T-helper 1 cell treated with Interleukin-12 subunit alpha and Interleukin-12 subunit beta and Interleukin-4 antibody, amounts not matched to agents 30 μg/mL and 1 μg/mL, for 36 hours (primary cell): ENCODE measurements at regions not wholly inside any gene's neighbourhood (a gene's known extent, or its start where the extent isn't known, plus 50 kb on each side); places are given as distances from the start of the nearest gene placed in this dataset.

ENCODE experiments used
- H3K27ac Mint-ChIP-seq: one replicate; pipeline ENCODE4 v1.8.0; 2021; ENCODE audit warnings: mild to moderate bottlenecking, mixed read lengths
- H3K27me3 Mint-ChIP-seq: one replicate; pipeline ENCODE4 v1.8.0; 2021; ENCODE audit warnings: low read depth, mixed read lengths
- H3K36me3 Mint-ChIP-seq: one replicate; pipeline ENCODE4 v1.8.0; 2021; ENCODE audit warnings: low read depth, mixed read lengths
- H3K4me1 Mint-ChIP-seq: one replicate; pipeline ENCODE4 v1.8.0; 2021; ENCODE audit warnings: low read depth, mixed read lengths
- H3K4me3 Mint-ChIP-seq: one replicate; pipeline ENCODE4 v1.8.0; 2021; ENCODE audit warnings: mild to moderate bottlenecking, moderate library complexity, mixed read lengths
- H3K9me3 Mint-ChIP-seq: one replicate; pipeline ENCODE4 v1.8.0; 2021; ENCODE audit warnings: mixed read lengths

GRCh38 chr7:68348401-68348800 is 1249.9 kb upstream of the AUTS2 start:
- Mint-ChIP-seq H3K9me3 (peaks cover 44% of the 10 kb centered on the region), H3K4me3 (no peak overlapping the region)

GRCh38 chr7:68362745-68363518 is 1235.3 kb upstream of the AUTS2 start:
- no peaks in the 10 kb centered on the region for H3K4me1 Mint-ChIP-seq
- no peaks in the 10 kb centered on the region for H3K36me3 Mint-ChIP-seq
- no peak overlapping the region for H3K4me3 Mint-ChIP-seq
- H3K9me3 Mint-ChIP-seq = peaks cover 51% of the 10 kb centered on the region
- no peak overlapping the region for H3K27ac Mint-ChIP-seq
- H3K27me3 Mint-ChIP-seq = no peaks in the 10 kb centered on the region

More at GRCh38 chr7:68348401-68348800, 1249.9 kb upstream of the AUTS2 start:
- H3K4me1 Mint-ChIP-seq = no peaks in the 10 kb centered on the region
- no peak overlapping the region for H3K27ac Mint-ChIP-seq
- no peaks in the 10 kb centered on the region for H3K36me3 Mint-ChIP-seq
- H3K27me3 Mint-ChIP-seq = no peaks in the 10 kb centered on the region

- Mint-ChIP-seq H3K9me3 (peaks cover 59% of the 10 kb centered on the region), H3K36me3 (no peaks in the 10 kb centered on the region), H3K27me3 (no peaks in the 10 kb centered on the region), H3K4me1 (no peaks in the 10 kb centered on the region), H3K27ac (no peak overlapping the region), H3K4me3 (no peak overlapping the region)
Measured at GRCh38 chr7:68364886-68365625, 1233.2 kb upstream of the AUTS2 start.

- no peaks in the 10 kb centered on the region for H3K27me3 Mint-ChIP-seq
- H3K27ac Mint-ChIP-seq = no peak overlapping the region
- peaks cover 62% of the 10 kb centered on the region for H3K9me3 Mint-ChIP-seq
- no peak overlapping the region for H3K4me3 Mint-ChIP-seq
- H3K36me3 Mint-ChIP-seq = no peaks in the 10 kb centered on the region
- H3K4me1 Mint-ChIP-seq = no peaks in the 10 kb centered on the region
Measured at GRCh38 chr7:68371985-68372384, 1226.3 kb upstream of the AUTS2 start.

- Mint-ChIP-seq H3K4me3 (no peak overlapping the region), H3K27me3 (no peaks in the 10 kb centered on the region), H3K36me3 (no peaks in the 10 kb centered on the region), H3K9me3 (peaks cover 54% of the 10 kb centered on the region), H3K27ac (no peak overlapping the region), H3K4me1 (no peaks in the 10 kb centered on the region)
Measured at GRCh38 chr7:68376131-68376661, 1222.1 kb upstream of the AUTS2 start.

- no peaks in the 10 kb centered on the region for H3K4me1 Mint-ChIP-seq
Measured at GRCh38 chr7:68381731-68382130, 1216.5 kb upstream of the AUTS2 start.

GRCh38 chr7:68384581-68384980 is 1213.7 kb upstream of the AUTS2 start:
- Mint-ChIP-seq H3K27me3 (no peaks in the 10 kb centered on the region), H3K4me1 (no peaks in the 10 kb centered on the region), H3K27ac (no peak overlapping the region), H3K9me3 (peaks cover 53% of the 10 kb centered on the region), H3K4me3 (no peak overlapping the region), H3K36me3 (no peaks in the 10 kb centered on the region)

More at GRCh38 chr7:68381731-68382130, 1216.5 kb upstream of the AUTS2 start:
- H3K9me3 Mint-ChIP-seq = peaks cover 53% of the 10 kb centered on the region
- H3K36me3 Mint-ChIP-seq = no peaks in the 10 kb centered on the region
- H3K27ac Mint-ChIP-seq = no peak overlapping the region
- no peaks in the 10 kb centered on the region for H3K27me3 Mint-ChIP-seq
- H3K4me3 Mint-ChIP-seq = no peak overlapping the region

GRCh38 chr7:68393051-68393450 is 1205.2 kb upstream of the AUTS2 start:
- H3K36me3 Mint-ChIP-seq = no peaks in the 10 kb centered on the region
- H3K9me3 Mint-ChIP-seq = peaks cover 57% of the 10 kb centered on the region
- H3K4me1 Mint-ChIP-seq = no peaks in the 10 kb centered on the region
- no peak overlapping the region for H3K4me3 Mint-ChIP-seq
- H3K27ac Mint-ChIP-seq = no peak overlapping the region
- H3K27me3 Mint-ChIP-seq = no peaks in the 10 kb centered on the region

- H3K27me3 Mint-ChIP-seq = no peaks in the 10 kb centered on the region
- no peak overlapping the region for H3K4me3 Mint-ChIP-seq
- no peak overlapping the region for H3K27ac Mint-ChIP-seq
- no peaks in the 10 kb centered on the region for H3K4me1 Mint-ChIP-seq
- peaks cover 60% of the 10 kb centered on the region for H3K9me3 Mint-ChIP-seq
- no peaks in the 10 kb centered on the region for H3K36me3 Mint-ChIP-seq
Measured at GRCh38 chr7:68394131-68394530, 1204.1 kb upstream of the AUTS2 start.

- no peak overlapping the region for H3K27ac Mint-ChIP-seq
- H3K9me3 Mint-ChIP-seq = peaks cover 56% of the 10 kb centered on the region
- no peaks in the 10 kb centered on the region for H3K36me3 Mint-ChIP-seq
- no peaks in the 10 kb centered on the region for H3K27me3 Mint-ChIP-seq
- no peaks in the 10 kb centered on the region for H3K4me1 Mint-ChIP-seq
- H3K4me3 Mint-ChIP-seq = no peak overlapping the region
Measured at GRCh38 chr7:68399991-68400590, 1198.2 kb upstream of the AUTS2 start.

- Mint-ChIP-seq H3K9me3 (peaks cover 59% of the 10 kb centered on the region), H3K4me3 (no peak overlapping the region), H3K4me1 (no peaks in the 10 kb centered on the region), H3K36me3 (no peaks in the 10 kb centered on the region), H3K27me3 (no peaks in the 10 kb centered on the region), H3K27ac (no peak overlapping the region)
Measured at GRCh38 chr7:68400783-68401182, 1197.5 kb upstream of the AUTS2 start.

- Mint-ChIP-seq H3K9me3 (peaks cover 56% of the 10 kb centered on the region), H3K27ac (no peak overlapping the region), H3K27me3 (no peaks in the 10 kb centered on the region), H3K36me3 (no peaks in the 10 kb centered on the region), H3K4me1 (no peaks in the 10 kb centered on the region), H3K4me3 (no peak overlapping the region)
Measured at GRCh38 chr7:68401313-68401712, 1197.0 kb upstream of the AUTS2 start.

GRCh38 chr7:68406480-68406879 is 1191.8 kb upstream of the AUTS2 start:
- Mint-ChIP-seq H3K27me3 (no peaks in the 10 kb centered on the region), H3K36me3 (no peaks in the 10 kb centered on the region), H3K27ac (no peak overlapping the region), H3K4me3 (no peak overlapping the region), H3K9me3 (peaks cover 29% of the 10 kb centered on the region), H3K4me1 (no peaks in the 10 kb centered on the region)

GRCh38 chr7:68407460-68407859 is 1190.8 kb upstream of the AUTS2 start:
- no peaks in the 10 kb centered on the region for H3K36me3 Mint-ChIP-seq
- H3K4me3 Mint-ChIP-seq = no peak overlapping the region
- no peaks in the 10 kb centered on the region for H3K27me3 Mint-ChIP-seq
- peaks cover 31% of the 10 kb centered on the region for H3K9me3 Mint-ChIP-seq
- H3K4me1 Mint-ChIP-seq = no peaks in the 10 kb centered on the region
- H3K27ac Mint-ChIP-seq = no peak overlapping the region
